Gastroesophageal sphincter (tissue), 3 donors: ENCODE measurements at regions not wholly inside any gene's neighbourhood (a gene's known extent, or its start where the extent isn't known, plus 50 kb on each side); places are given as distances from the start of the nearest gene placed in this dataset.

Experiments used
- CTCF ChIP-seq, 4 experiments: fragments of 200-600 bp in 2 of 4; fragments of 450-650 bp in 2 of 4; sonication (generic) in 1 of 4; IDR thresholded peaks; one replicate each; pipeline ENCODE4 v1.5.1; 2017 to 2019; ENCODE audit warnings: antibody characterized with exemption in 4 of 4, mild to moderate bottlenecking in 2 of 4, moderate library complexity in 2 of 4
- POLR2A ChIP-seq, 2 donors: fragments of 450-650 bp; IDR thresholded peaks; one replicate each; pipeline ENCODE4 v1.6.1; 2017; ENCODE audit warnings: antibody characterized with exemption in 2 of 2, mild to moderate bottlenecking in 2 of 2, moderate library complexity in 1 of 2
- POLR2AphosphoS5 ChIP-seq: sonication (generic); formaldehyde crosslinking; IDR thresholded peaks from one replicate; pipeline ENCODE4 v1.6.1; 2017; ENCODE audit warnings: antibody characterized with exemption

GRCh38 chr16:6573577-6573976 lies 759.1 kb upstream of the RBFOX1 start:
- TF ChIP-seq CTCF (IDR thresholded peaks at IDR 0.05) = no peak
- no peak for TF ChIP-seq POLR2AphosphoS5
- no peak for TF ChIP-seq POLR2A (IDR thresholded peaks at IDR 0.05)
